A549 (cell line): ENCODE measurements at regions not wholly inside any gene's neighbourhood (a gene's known extent, or its start where the extent isn't known, plus 50 kb on each side); places are given as distances from the start of the nearest gene placed in this dataset.
"Not testable (repeated sequence)": the region's sequence is repeated elsewhere in the genome, so short reads cannot be mapped to it uniquely, and the experiment has no call there.

Experiments
- JUN ChIP-seq, 2 experiments: fragments of >200 bp; sonication (Bioruptor Twin); formaldehyde crosslinking; IDR thresholded peaks; 2 replicates in 1 of 2; 3 replicates in 1 of 2; pipeline ENCODE4 v1.6.1; 2016 to 2017
- JUNB ChIP-seq: fragments of >200 bp; sonication (Bioruptor Twin); formaldehyde crosslinking; IDR thresholded peaks from 2 replicates; pipeline ENCODE4 v1.6.1; 2016
- POLR2A ChIP-seq: IDR thresholded peaks from 2 replicates; pipeline ENCODE4 v1.6.1; 2012; ENCODE audit warnings: mild to moderate bottlenecking, low read length
- REST ChIP-seq: fragments of 200-600 bp; sonication (generic); IDR thresholded peaks from 2 replicates; pipeline ENCODE4 v1.6.1; 2016; ENCODE audit warnings: antibody characterized with exemption, mild to moderate bottlenecking, moderate library complexity

GRCh38 chr2:89856305-89856704 is 1164.8 kb downstream of the RPIA start:
- TF ChIP-seq POLR2A; JUNB; REST; JUN (IDR thresholded peaks at IDR 0.05): not testable (repeated sequence)
